ENCODE measurements at regions not wholly inside any gene's neighbourhood (a gene's known extent, or its start where the extent isn't known, plus 50 kb on each side); places are given as distances from the start of the nearest gene placed in this dataset.

DNA sequence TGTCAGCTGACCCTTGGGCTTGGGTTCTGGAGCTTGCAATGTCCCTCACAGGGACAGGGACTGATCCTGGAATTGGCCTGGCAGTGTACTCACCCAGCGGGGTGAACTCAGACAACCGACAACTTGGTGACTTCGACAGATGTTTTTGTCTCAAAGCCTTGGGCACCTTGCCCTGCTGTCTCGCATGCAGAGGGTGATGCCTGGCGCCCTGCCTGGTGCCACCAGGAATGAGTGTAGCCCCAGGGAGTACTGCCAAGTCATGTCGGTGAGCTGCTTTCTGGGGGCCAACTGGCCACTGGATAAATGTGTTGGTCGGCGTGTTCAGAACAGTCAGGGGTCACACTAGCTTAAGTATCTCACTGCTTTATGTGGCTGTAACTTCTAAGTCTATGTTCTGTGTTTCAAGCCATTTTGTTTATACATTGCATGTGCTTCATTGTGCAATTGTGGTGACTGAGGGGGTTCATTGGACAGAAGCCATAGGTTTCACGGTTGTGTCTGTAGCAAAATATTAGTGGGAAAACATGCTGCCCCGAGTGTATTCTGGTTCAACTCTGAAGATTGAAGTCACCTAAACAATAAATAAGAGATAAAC lies 96.3 kb upstream of the TNFSF11 start:
- TF ChIP-seq BHLHE40 (IDR thresholded peaks at IDR 0.05; ENCODE audit: borderline replicate concordance) = no peak
- no peak for TF ChIP-seq SP1 (IDR thresholded peaks at IDR 0.05)
- TF ChIP-seq SUZ12 (IDR thresholded peaks at IDR 0.05) = no peak
- TF ChIP-seq CTBP1 (IDR thresholded peaks at IDR 0.05; ENCODE audit: borderline replicate concordance) = no peak

Measured in HEK293T (cell line).